ENCODE measurements at regions not wholly inside any gene's neighbourhood (a gene's known extent, or its start where the extent isn't known, plus 50 kb on each side); places are given as distances from the start of the nearest gene placed in this dataset.

DNA sequence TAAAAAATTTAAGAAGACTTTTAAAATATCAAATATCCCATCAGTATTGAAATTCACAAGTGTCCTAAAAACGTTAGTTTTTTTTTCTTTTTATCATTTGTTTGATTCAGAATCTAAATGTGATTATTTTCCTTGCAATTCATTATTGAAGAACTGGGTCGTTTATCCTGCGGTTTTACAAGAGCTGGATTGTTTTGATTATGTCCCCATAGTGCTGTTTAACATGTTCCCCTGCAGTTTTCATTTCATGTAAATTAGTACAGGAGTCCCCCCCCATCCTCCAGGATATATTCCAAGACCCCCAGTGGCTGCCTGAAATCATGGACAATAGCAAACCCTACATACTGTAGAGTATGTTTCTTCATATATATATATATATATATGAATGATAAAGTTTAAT, 105.7 kb downstream of the KCTD15 start:
- TF ChIP-seq, protein P1, sequence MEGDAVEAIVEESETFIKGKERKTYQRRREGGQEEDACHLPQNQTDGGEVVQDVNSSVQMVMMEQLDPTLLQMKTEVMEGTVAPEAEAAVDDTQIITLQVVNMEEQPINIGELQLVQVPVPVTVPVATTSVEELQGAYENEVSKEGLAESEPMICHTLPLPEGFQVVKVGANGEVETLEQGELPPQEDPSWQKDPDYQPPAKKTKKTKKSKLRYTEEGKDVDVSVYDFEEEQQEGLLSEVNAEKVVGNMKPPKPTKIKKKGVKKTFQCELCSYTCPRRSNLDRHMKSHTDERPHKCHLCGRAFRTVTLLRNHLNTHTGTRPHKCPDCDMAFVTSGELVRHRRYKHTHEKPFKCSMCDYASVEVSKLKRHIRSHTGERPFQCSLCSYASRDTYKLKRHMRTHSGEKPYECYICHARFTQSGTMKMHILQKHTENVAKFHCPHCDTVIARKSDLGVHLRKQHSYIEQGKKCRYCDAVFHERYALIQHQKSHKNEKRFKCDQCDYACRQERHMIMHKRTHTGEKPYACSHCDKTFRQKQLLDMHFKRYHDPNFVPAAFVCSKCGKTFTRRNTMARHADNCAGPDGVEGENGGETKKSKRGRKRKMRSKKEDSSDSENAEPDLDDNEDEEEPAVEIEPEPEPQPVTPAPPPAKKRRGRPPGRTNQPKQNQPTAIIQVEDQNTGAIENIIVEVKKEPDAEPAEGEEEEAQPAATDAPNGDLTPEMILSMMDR (IDR thresholded peaks at IDR 0.05), result no peak
- no peak for TF ChIP-seq POLR2A (IDR thresholded peaks at IDR 0.05)
- TF ChIP-seq POLR2AphosphoS5 (IDR thresholded peaks at IDR 0.05), result no peak

All from prostate gland (tissue), 2 donors.